Upper lobe of left lung (tissue), 6 donors: ENCODE measurements at regions not wholly inside any gene's neighbourhood (a gene's known extent, or its start where the extent isn't known, plus 50 kb on each side); places are given as distances from the start of the nearest gene placed in this dataset.

ENCODE experiments used
- ATAC-seq, 2 donors: fragments of 200-7000 bp; cut with Tn5 transposase; one replicate each; pipeline ENCODE4 v1.9.1; 2022; ENCODE audit warnings: mild to moderate bottlenecking in 2 of 2, moderate library complexity in 2 of 2; ENCODE audit not compliant: low FRiP score in 2 of 2
- DNase-seq, 2 donors: peaks; one replicate each; pipeline ENCODE4 v3.0.0-alpha.2; 2019 to 2020
- H3K27ac ChIP-seq, 4 donors: fragments of 200-600 bp; sonication (generic); one replicate each; pipeline ENCODE4 v1.5.1; 2016 to 2019
- H3K27me3 ChIP-seq, 4 donors: fragments of 200-600 bp; sonication (generic); one replicate each; pipeline ENCODE4 v1.5.1; 2017 to 2019
- H3K36me3 ChIP-seq, 4 donors: fragments of 200-600 bp; sonication (generic); one replicate each; pipeline ENCODE4 v1.5.1; 2016 to 2019
- H3K4me1 ChIP-seq, 4 donors: fragments of 200-600 bp; sonication (generic); one replicate each; pipeline ENCODE4 v1.5.1; 2018 to 2019
- H3K4me3 ChIP-seq, 4 donors: fragments of 200-600 bp; sonication (generic); one replicate each; pipeline ENCODE4 v1.5.1; 2017 to 2019; ENCODE audit warnings: mild to moderate bottlenecking in 2 of 4, moderate library complexity in 1 of 4
- H3K9me3 ChIP-seq, 4 donors: fragments of 200-600 bp; sonication (generic); one replicate each; pipeline ENCODE4 v1.5.1; 2018 to 2019
- CTCF ChIP-seq, 6 experiments: fragments of 450-650 bp in 4 of 6; fragments of 200-600 bp in 2 of 6; sonication (generic) in 2 of 6; IDR thresholded peaks; one replicate each; pipeline ENCODE4 v1.5.1; 2016 to 2019; ENCODE audit warnings: antibody characterized with exemption in 6 of 6
- EP300 ChIP-seq, 4 donors: sonication (generic); formaldehyde crosslinking; IDR thresholded peaks; one replicate each; pipeline ENCODE4 v1.5.1; 2017; ENCODE audit warnings: antibody characterized with exemption in 4 of 4, control low read depth in 2 of 4
- POLR2A ChIP-seq, 4 donors: fragments of 450-650 bp; IDR thresholded peaks; one replicate each; pipeline ENCODE4 v1.5.1; 2016 to 2017; ENCODE audit warnings: antibody characterized with exemption in 4 of 4, mild to moderate bottlenecking in 2 of 4
- POLR2AphosphoS5 ChIP-seq, 2 donors: sonication (generic); formaldehyde crosslinking; IDR thresholded peaks; one replicate each; pipeline ENCODE4 v1.5.1; 2017; ENCODE audit warnings: antibody characterized with exemption in 2 of 2
- WGBS, 2 donors: methylation state at CpG; one replicate each; pipeline ENCODE4 v1.1.5; 2017 to 2018; 5-methylcytosine and 5-hydroxymethylcytosine counted together
- donor health status: DM: no; HTN: no; CAD: no; lungs with moderate emphysema.
- donor health status: DM: no; HTN: yes; CAD: no; lungs with severe emphysema.

- TF ChIP-seq POLR2A (IDR thresholded peaks at IDR 0.05) (no peak), POLR2AphosphoS5 (IDR thresholded peaks at IDR 0.05) (no peak), EP300 (IDR thresholded peaks at IDR 0.05) (no peak), CTCF (IDR thresholded peaks at IDR 0.05) (no peak)
- no peaks in the 10 kb centered on the region for H3K27me3 ChIP-seq
- DNase-seq (no peak), ATAC-seq (no peak)
- H3K36me3 ChIP-seq = no peaks in the 10 kb centered on the region
- H3K4me3 ChIP-seq = no peak overlapping the region
- 70 to 72% methylated on average over 4 of the region's 4 CpGs for WGBS, 2 donors
- H3K9me3 ChIP-seq = no peaks in the 10 kb centered on the region
- no peak overlapping the region for H3K27ac ChIP-seq
- no peaks in the 10 kb centered on the region for H3K4me1 ChIP-seq
Observed at GRCh38 chr18:22641958-22642357, 224.2 kb upstream of the CTAGE1 start.

- no peaks in the 10 kb centered on the region for H3K4me1 ChIP-seq
- WGBS, 2 donors = 91 to 94% methylated on average over 2 of the region's 2 CpGs
- H3K9me3 ChIP-seq = no peaks in the 10 kb centered on the region
- no peak for ATAC-seq
- H3K36me3 ChIP-seq = no peaks in the 10 kb centered on the region
- TF ChIP-seq POLR2A (IDR thresholded peaks at IDR 0.05) = no peak
- no peak for TF ChIP-seq POLR2AphosphoS5 (IDR thresholded peaks at IDR 0.05)
- no peak for TF ChIP-seq EP300 (IDR thresholded peaks at IDR 0.05)
- TF ChIP-seq CTCF (IDR thresholded peaks at IDR 0.05) = no peak
- no peak overlapping the region for H3K27ac ChIP-seq
- no peak overlapping the region for H3K4me3 ChIP-seq
- H3K27me3 ChIP-seq = no peaks in the 10 kb centered on the region
- no peak for DNase-seq
Observed at GRCh38 chr18:22643731-22644130, 226.0 kb upstream of the CTAGE1 start.

- Histone ChIP-seq H3K4me3 (no peak overlapping the region), H3K4me1 (no peaks in the 10 kb centered on the region)
- TF ChIP-seq EP300 (IDR thresholded peaks at IDR 0.05) = no peak
- no peak for TF ChIP-seq POLR2AphosphoS5 (IDR thresholded peaks at IDR 0.05)
- TF ChIP-seq POLR2A (IDR thresholded peaks at IDR 0.05) = no peak
- TF ChIP-seq CTCF (IDR thresholded peaks at IDR 0.05) = no peak
Observed at GRCh38 chr18:22650247-22650646, 232.5 kb upstream of the CTAGE1 start.

DNA sequence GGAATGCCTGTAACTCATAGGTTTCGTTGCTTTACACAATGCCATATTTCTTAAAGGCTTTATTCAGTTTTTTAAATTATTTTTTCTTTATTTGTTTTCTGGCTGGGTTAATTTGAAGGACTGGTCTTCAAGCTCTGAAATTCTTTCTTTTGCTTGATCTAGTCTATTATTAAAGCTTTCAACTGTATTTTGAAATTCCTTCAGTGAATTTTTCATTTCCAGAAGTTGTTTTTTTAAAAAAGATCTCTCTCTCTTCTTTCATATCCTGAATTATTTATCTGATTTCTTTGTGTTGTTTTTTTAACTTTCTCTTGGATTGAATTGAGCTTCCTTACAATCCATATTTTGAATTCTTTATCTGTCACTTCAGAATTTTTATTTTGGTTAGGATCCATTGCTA lies 239.9 kb upstream of the CTAGE1 start:
- no peak for TF ChIP-seq EP300 (IDR thresholded peaks at IDR 0.05)
- H3K4me3 ChIP-seq = no peak overlapping the region
- no peak for DNase-seq
- no peaks in the 10 kb centered on the region for H3K4me1 ChIP-seq
- no peaks in the 10 kb centered on the region for H3K36me3 ChIP-seq
- no peak for ATAC-seq
- no peaks in the 10 kb centered on the region for H3K27me3 ChIP-seq
- no peak overlapping the region for H3K27ac ChIP-seq
- WGBS, 2 donors = 77 to 84% methylated on average over 1 of the region's 1 CpG
- peaks cover 0 to 15% (median 5%) of the 10 kb centered on the region in 4 donors for H3K9me3 ChIP-seq

More at GRCh38 chr18:22650247-22650646, 232.5 kb upstream of the CTAGE1 start:
- ATAC-seq (no peak), DNase-seq (no peak)
- no peak overlapping the region for H3K27ac ChIP-seq
- H3K36me3 ChIP-seq = no peaks in the 10 kb centered on the region
- no peaks in the 10 kb centered on the region for H3K9me3 ChIP-seq
- no peaks in the 10 kb centered on the region for H3K27me3 ChIP-seq

- H3K27me3 ChIP-seq = no peaks in the 10 kb centered on the region
- no peak for TF ChIP-seq CTCF (IDR thresholded peaks at IDR 0.05)
- no peak for TF ChIP-seq POLR2A (IDR thresholded peaks at IDR 0.05)
- TF ChIP-seq POLR2AphosphoS5 (IDR thresholded peaks at IDR 0.05) = no peak
- TF ChIP-seq EP300 (IDR thresholded peaks at IDR 0.05) = no peak
- ATAC-seq = no peak
- WGBS, 2 donors = 75 to 85% methylated on average over 2 of the region's 2 CpGs
- no peak overlapping the region for H3K4me3 ChIP-seq
- no peak for DNase-seq
- no peak overlapping the region for H3K27ac ChIP-seq
- peaks cover 0 to 17% (median 5%) of the 10 kb centered on the region in 4 donors for H3K9me3 ChIP-seq
- H3K36me3 ChIP-seq = no peaks in the 10 kb centered on the region
- H3K4me1 ChIP-seq = no peaks in the 10 kb centered on the region
Observed at GRCh38 chr18:22658318-22658717, 240.6 kb upstream of the CTAGE1 start.
